ENCODE measurements at regions not wholly inside any gene's neighbourhood (a gene's known extent, or its start where the extent isn't known, plus 50 kb on each side); places are given as distances from the start of the nearest gene placed in this dataset.

GRCh38 chr22:48895336-48895735 is 932.3 kb downstream of the BRD1 start:
- Histone ChIP-seq H3K4me3 (ENCODE audit: low read depth, low read length) (no peak overlapping the region), H3K27ac (ENCODE audit: insufficient read depth, low read length, poor library complexity, severe bottlenecking) (no peak overlapping the region), H3K36me3 (ENCODE audit: control insufficient read depth, insufficient read depth, low read length) (no peaks in the 10 kb centered on the region), H3K9me3 (ENCODE audit: control insufficient read depth in 2 of 2, low read length in 2 of 2) (no peaks in the 10 kb centered on the region), H3K4me1 (ENCODE audit: control insufficient read depth, insufficient read depth, low read length, poor library complexity, severe bottlenecking) (no peaks in the 10 kb centered on the region), H3K27me3 (ENCODE audit: control insufficient read depth, insufficient read depth, low read length) (no peaks in the 10 kb centered on the region)
- ATAC-seq (ENCODE audit: low read depth in 2 of 2) (no peak), DNase-seq (no peak)
- peaks cover 0 to 1% (median 0%) of the 10 kb centered on the region in 7 donors for H3K9me3 Mint-ChIP-seq
- no peaks in the 10 kb centered on the region for H3K36me3 Mint-ChIP-seq
- H3K4me3 Mint-ChIP-seq: no peak overlapping the region
- H3K27me3 Mint-ChIP-seq: peaks cover 6% of the 10 kb centered on the region
- no peaks in the 10 kb centered on the region for H3K4me1 Mint-ChIP-seq
- H3K27ac Mint-ChIP-seq: no peak overlapping the region

- Mint-ChIP-seq H3K27ac (no peak overlapping the region), H3K9me3 (peaks cover 0 to 1% (median 0%) of the 10 kb centered on the region in 7 donors), H3K4me1 (no peaks in the 10 kb centered on the region), H3K36me3 (no peaks in the 10 kb centered on the region), H3K4me3 (no peak overlapping the region), H3K27me3 (peaks cover 6% of the 10 kb centered on the region)
- H3K9me3 ChIP-seq (ENCODE audit: control insufficient read depth in 2 of 2, low read length in 2 of 2): no peaks in the 10 kb centered on the region
- H3K27me3 ChIP-seq (ENCODE audit: control insufficient read depth, insufficient read depth, low read length): no peaks in the 10 kb centered on the region
- H3K27ac ChIP-seq (ENCODE audit: insufficient read depth, low read length, poor library complexity, severe bottlenecking): no peak overlapping the region
- no peak overlapping the region for H3K4me3 ChIP-seq (ENCODE audit: low read depth, low read length)
- ATAC-seq (ENCODE audit: low read depth in 2 of 2): no peak
- DNase-seq: no peak
- H3K4me1 ChIP-seq (ENCODE audit: control insufficient read depth, insufficient read depth, low read length, poor library complexity, severe bottlenecking): no peaks in the 10 kb centered on the region
- H3K36me3 ChIP-seq (ENCODE audit: control insufficient read depth, insufficient read depth, low read length): no peaks in the 10 kb centered on the region
Measured at GRCh38 chr22:48894804-48895250, 932.8 kb downstream of the BRD1 start.

DNA sequence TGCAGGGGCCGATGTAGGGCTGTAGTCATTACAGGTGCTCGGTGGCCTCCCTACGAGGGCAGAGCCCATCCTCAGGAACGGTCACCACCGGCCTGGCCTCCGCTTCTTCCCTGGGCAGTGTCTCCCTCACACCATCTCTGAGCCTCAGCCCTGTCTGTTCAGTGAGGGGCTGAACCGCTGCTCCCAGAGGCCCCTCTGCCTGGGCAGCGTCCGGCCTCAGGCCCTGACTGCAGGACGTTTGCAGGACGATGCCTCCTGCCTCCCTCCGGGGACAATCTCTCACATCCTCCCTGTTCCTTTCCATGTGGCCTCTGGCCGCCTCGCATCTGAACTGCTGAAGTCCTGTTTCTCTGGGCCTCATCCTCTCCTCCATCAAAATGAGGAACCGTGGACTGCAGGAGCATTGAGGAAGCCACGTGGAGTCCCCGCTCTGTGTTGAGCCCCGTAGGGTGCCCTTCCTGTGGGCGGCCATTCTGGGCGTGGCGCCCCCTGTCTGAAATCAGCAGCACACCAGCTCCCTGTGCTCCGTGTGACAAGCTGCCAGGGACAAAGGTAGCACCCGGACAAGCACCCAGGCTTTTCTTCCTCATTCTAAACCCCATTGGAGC is 933.5 kb downstream of the BRD1 start:
- Mint-ChIP-seq H3K4me1 (no peaks in the 10 kb centered on the region), H3K36me3 (no peaks in the 10 kb centered on the region), H3K4me3 (no peak overlapping the region), H3K27me3 (peaks cover 6% of the 10 kb centered on the region), H3K27ac (no peak overlapping the region), H3K9me3 (peaks cover 0 to 1% (median 0%) of the 10 kb centered on the region in 7 donors)
- no peaks in the 10 kb centered on the region for H3K27me3 ChIP-seq (ENCODE audit: control insufficient read depth, insufficient read depth, low read length)
- no peaks in the 10 kb centered on the region for H3K9me3 ChIP-seq (ENCODE audit: control insufficient read depth in 2 of 2, low read length in 2 of 2)
- H3K4me3 ChIP-seq (ENCODE audit: low read depth, low read length): no peak overlapping the region
- H3K36me3 ChIP-seq (ENCODE audit: control insufficient read depth, insufficient read depth, low read length): no peaks in the 10 kb centered on the region
- H3K4me1 ChIP-seq (ENCODE audit: control insufficient read depth, insufficient read depth, low read length, poor library complexity, severe bottlenecking): no peaks in the 10 kb centered on the region
- ATAC-seq (ENCODE audit: low read depth in 2 of 2) (peak in 1 of 2 donors; percentile 29), DNase-seq (no peak)
- no peak overlapping the region for H3K27ac ChIP-seq (ENCODE audit: insufficient read depth, low read length, poor library complexity, severe bottlenecking)

- Mint-ChIP-seq H3K27ac (no peak overlapping the region), H3K36me3 (no peaks in the 10 kb centered on the region), H3K4me3 (no peak overlapping the region), H3K9me3 (peaks cover 0 to 1% (median 0%) of the 10 kb centered on the region in 7 donors), H3K27me3 (peaks cover 6% of the 10 kb centered on the region), H3K4me1 (no peaks in the 10 kb centered on the region)
- Histone ChIP-seq H3K36me3 (ENCODE audit: control insufficient read depth, insufficient read depth, low read length) (no peaks in the 10 kb centered on the region), H3K9me3 (ENCODE audit: control insufficient read depth in 2 of 2, low read length in 2 of 2) (no peaks in the 10 kb centered on the region), H3K4me1 (ENCODE audit: control insufficient read depth, insufficient read depth, low read length, poor library complexity, severe bottlenecking) (no peaks in the 10 kb centered on the region), H3K27me3 (ENCODE audit: control insufficient read depth, insufficient read depth, low read length) (no peaks in the 10 kb centered on the region), H3K27ac (ENCODE audit: insufficient read depth, low read length, poor library complexity, severe bottlenecking) (no peak overlapping the region), H3K4me3 (ENCODE audit: low read depth, low read length) (no peak overlapping the region)
- ATAC-seq (ENCODE audit: low read depth in 2 of 2) (no peak), DNase-seq (no peak)
Measured at GRCh38 chr22:48893288-48894063, 934.2 kb downstream of the BRD1 start.

DNA sequence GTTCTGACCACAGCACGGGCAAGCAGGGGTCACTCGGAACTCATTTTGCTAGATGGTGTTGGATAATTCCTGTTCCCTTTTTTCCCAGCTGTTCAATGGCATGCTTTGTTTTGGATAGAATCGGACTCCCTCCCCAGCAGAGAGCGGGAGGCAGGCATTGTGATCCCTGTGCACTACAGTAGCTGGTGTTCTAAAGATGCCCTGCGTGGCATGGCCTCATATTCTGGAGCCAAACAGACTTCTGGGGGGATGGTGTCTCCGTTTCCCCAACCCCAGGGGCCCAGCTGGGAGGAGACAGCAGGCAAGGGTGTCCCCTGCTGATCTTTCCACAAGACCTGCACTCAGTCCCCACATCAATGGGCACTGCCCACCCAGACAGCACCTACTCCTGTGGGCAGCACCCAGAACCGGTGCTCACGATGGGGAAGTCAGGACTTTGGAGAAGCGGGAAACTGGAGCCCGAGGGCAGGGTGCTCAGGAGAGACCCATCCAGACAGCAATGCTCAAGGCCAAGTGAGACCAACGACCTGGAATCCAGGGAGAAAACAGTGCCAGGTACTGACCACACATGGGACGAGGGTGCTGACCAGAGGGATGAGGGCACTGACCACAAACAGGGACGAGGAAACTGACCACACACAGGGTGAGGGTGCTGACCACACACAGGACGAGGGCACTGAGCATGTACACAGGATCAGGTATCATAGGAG is 934.9 kb downstream of the BRD1 start:
- Mint-ChIP-seq H3K4me1 (no peaks in the 10 kb centered on the region), H3K36me3 (no peaks in the 10 kb centered on the region), H3K27ac (no peak overlapping the region), H3K27me3 (peaks cover 6% of the 10 kb centered on the region), H3K4me3 (no peak overlapping the region), H3K9me3 (peaks cover 0 to 1% (median 0%) of the 10 kb centered on the region in 7 donors)
- no peak for ATAC-seq (ENCODE audit: low read depth in 2 of 2)
- Histone ChIP-seq H3K4me3 (ENCODE audit: low read depth, low read length) (no peak overlapping the region), H3K4me1 (ENCODE audit: control insufficient read depth, insufficient read depth, low read length, poor library complexity, severe bottlenecking) (no peaks in the 10 kb centered on the region), H3K27ac (ENCODE audit: insufficient read depth, low read length, poor library complexity, severe bottlenecking) (no peak overlapping the region), H3K36me3 (ENCODE audit: control insufficient read depth, insufficient read depth, low read length) (no peaks in the 10 kb centered on the region), H3K9me3 (ENCODE audit: control insufficient read depth in 2 of 2, low read length in 2 of 2) (no peaks in the 10 kb centered on the region), H3K27me3 (ENCODE audit: control insufficient read depth, insufficient read depth, low read length) (no peaks in the 10 kb centered on the region)
- no peak for DNase-seq

- no peaks in the 10 kb centered on the region for H3K36me3 ChIP-seq (ENCODE audit: control insufficient read depth, insufficient read depth, low read length)
- H3K4me1 ChIP-seq (ENCODE audit: control insufficient read depth, insufficient read depth, low read length, poor library complexity, severe bottlenecking): no peaks in the 10 kb centered on the region
- no peaks in the 10 kb centered on the region for H3K27me3 ChIP-seq (ENCODE audit: control insufficient read depth, insufficient read depth, low read length)
- no peaks in the 10 kb centered on the region for H3K9me3 ChIP-seq (ENCODE audit: control insufficient read depth in 2 of 2, low read length in 2 of 2)
- ATAC-seq (ENCODE audit: low read depth in 2 of 2) (no peak), DNase-seq (no peak)
- Mint-ChIP-seq H3K4me3 (no peak overlapping the region), H3K27me3 (peaks cover 6% of the 10 kb centered on the region), H3K4me1 (no peaks in the 10 kb centered on the region), H3K36me3 (no peaks in the 10 kb centered on the region), H3K9me3 (peaks cover 0 to 1% (median 0%) of the 10 kb centered on the region in 7 donors), H3K27ac (no peak overlapping the region)
- no peak overlapping the region for H3K27ac ChIP-seq (ENCODE audit: insufficient read depth, low read length, poor library complexity, severe bottlenecking)
- H3K4me3 ChIP-seq (ENCODE audit: low read depth, low read length): no peak overlapping the region
Measured at GRCh38 chr22:48891688-48892577, 935.7 kb downstream of the BRD1 start.
